ENCODE measurements at regions not wholly inside any gene's neighbourhood (a gene's known extent, or its start where the extent isn't known, plus 50 kb on each side); places are given as distances from the start of the nearest gene placed in this dataset.
"Not testable (repeated sequence)": the region's sequence is repeated elsewhere in the genome, so short reads cannot be mapped to it uniquely, and the experiment has no call there.

DNA sequence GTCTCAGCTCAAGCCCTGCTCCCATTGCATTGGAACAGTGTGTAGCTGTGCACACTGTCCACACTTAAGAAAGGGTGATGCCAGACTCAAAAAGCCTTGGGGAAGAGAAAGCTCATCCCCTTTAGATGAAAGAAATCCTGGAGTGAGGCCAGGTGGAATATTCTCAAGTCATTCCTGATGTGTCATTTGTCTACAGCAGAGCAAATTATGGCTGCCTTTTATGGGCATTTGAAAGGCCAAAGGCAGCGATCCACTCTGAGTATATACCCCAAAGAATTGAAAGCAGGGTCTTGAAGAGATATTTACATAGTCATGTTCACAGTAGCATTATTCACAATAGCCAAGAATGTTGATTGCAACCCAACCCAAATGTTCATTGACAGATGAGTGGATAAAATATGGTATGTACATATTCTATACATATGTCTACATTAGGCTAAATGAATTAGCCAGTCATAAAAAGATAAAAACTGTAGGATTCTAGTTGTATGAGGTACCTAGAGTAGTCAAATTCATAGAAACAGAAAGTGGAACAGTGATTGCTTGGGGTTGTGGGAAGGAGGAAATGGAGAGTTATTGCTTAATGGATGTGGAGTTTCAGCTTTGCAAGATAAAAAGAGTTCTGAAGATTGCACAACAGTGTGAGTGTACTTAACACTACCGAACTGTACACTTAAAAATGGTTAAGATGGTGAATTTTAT is 214.9 kb downstream of the KCNRG start:
- peak; percentile 87 for DNase-seq (ENCODE audit: low spot score)

DNA sequence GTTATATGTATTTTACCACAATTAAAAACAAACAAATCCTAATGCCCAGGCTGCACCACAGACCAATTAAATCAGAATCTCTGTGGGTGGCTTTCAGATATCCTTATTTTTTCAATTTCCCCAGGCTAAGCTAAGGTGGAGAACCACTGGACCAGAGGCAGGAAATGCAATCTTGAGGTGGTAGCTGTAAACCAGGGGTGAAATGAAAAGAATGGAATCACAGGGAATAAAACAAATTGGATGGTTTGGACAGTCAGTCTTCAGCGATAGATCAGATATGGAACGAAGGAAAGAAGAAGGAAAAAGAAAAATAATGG is 215.4 kb downstream of the KCNRG start:
- DNase-seq (ENCODE audit: low spot score) = no peak

DNA sequence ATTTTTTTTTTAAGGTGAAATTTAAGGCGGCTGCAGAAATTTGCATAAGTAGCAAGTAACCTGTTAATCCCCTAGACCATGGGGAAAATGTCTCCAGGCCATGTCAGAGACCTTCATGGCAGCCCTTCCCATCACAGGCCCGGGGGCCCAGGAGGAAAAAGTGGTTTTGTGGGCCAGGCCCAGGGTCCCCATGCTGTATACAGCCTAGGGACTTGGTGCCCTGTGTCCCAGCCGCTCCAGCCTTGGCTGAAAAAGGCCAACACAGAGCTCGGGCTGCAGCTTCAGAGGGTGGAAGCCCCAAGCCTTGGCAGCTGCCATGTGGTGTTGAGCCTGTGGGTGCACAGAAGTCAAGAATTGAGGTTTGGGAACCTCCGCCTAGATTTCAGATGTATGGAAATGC is 218.3 kb downstream of the KCNRG start:
- DNase-seq (ENCODE audit: low spot score) = not testable (repeated sequence)

DNA sequence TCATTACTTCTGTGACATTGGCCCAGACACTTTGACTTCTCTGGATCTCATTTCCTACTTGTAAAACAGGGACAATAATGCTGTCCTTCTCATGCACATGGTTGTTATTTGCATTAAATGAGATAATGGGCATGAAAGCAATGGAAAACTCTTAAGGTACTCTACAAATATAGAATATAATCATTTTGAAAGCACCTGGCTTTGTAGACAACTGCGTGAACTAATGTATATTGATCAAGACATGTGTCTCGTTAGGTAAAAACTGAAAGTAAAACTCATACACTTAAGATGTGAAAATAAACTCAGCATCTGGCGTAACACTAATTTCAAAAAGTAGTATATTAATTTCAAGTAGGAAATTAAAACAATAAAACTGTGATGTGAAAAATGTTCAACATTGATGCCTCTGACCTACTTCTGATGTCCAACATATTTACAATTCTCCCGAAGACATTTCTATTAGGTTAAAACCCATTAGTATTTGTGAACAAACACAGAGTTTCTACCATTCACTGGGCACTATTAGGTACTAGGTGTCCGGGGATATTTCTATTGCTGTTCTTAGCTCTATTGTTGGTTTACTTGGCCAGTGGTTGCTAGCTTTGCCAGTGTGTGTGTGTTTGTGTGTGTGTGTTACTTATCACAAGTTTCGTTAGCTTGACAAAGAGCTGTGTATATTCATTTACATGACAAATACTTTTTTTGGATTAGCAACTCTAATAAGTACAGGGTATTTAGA is 220.5 kb downstream of the KCNRG start:
- DNase-seq (ENCODE audit: low spot score) = no peak

DNA sequence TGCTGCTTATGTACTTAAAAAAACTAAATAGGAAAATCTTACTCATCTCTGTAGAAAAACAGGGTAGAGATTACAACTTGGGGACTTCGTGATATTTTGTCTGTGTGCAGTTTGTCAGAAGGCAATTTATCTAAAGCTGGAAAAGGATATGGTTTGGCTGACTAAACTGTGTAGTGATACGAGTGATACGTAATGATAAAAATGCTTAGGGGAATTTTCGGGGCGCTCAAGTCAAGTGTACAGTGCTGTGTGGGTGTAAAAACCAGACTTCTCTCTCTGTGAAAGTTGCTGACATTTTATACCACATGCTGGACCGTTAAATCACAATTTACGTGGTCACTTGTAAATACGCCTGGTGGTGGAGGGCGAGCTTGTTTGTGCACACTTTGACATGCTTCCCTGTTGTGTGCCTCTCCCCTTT is 221.7 kb downstream of the KCNRG start:
- DNase-seq (ENCODE audit: low spot score) = no peak

DNA sequence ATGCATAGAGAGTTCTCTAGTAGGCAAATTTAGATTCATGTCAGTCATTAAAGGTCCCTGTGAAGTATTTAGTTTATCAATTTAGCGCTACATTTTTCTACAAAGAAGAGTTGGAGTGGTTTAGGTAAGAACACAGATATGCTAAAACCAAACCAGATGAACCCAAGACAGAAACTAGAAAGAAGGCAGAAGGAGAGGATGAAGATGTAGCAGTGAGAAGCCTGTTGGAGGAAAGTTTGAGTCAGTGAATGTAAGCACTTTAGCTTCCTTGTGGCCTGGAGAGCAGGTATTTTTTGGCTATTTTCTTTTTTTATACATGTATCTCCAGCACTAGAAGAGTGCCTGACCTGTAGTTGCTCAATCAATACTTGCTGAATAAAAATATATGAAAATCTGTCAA is 223.7 kb downstream of the KCNRG start:
- no peak for DNase-seq (ENCODE audit: low spot score)

DNA sequence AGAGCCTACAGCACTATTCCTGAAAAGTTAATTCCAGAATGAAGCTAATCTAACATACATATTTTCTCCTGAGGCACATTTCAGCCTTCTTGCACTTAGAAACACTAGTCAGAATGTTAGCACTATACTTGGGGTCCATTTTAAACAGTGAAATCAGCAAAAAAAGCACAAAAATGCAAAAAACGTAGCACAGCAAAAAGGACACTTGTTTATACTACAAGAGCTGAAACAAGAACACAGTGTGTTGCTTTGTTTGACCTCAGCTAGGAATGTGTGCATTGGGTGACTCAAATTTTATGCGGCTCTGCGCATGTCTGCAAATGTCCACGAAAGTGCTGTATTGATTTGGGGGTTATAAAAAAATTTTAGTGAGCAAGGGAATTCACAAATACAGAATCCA is 226.2 kb downstream of the KCNRG start:
- no peak for DNase-seq (ENCODE audit: low spot score)

DNA sequence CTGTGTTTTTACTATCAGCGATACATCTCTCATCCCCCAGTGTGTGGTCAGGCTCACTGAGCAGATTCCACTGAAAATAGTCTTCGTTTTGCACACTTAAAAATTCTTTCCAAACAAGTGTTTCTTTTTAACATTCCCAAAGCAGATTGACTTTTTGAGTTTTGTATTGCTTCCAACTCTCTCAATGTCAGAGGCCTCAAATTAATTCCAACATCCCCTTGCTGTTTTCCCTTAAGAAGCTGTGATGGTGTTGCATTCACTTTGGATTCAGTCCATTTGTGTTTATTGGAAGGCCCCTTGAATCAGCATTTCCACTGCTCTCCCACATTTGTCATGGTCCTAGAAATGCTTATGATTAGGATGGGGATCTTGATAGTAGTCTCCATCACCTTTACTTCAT is 228.7 kb downstream of the KCNRG start:
- no peak for DNase-seq (ENCODE audit: low spot score)

DNA sequence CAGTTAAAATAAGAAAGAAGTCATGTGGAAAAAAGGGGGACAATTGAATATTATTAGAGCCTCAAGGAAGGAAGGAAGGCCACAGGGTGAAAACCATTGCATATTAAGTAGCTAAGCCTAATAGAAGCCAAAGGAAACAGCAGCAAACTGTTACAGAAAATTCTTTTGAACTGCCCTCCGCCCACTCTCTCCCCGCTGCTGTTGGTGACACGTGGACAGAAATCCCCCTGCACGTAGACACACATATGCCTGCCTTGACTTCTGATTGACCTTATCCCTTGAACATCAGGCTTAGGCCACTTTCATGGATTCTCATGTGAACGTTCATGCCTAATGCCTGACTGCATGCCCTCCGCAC is 229.1 kb downstream of the KCNRG start:
- DNase-seq (ENCODE audit: low spot score) = no peak

DNA sequence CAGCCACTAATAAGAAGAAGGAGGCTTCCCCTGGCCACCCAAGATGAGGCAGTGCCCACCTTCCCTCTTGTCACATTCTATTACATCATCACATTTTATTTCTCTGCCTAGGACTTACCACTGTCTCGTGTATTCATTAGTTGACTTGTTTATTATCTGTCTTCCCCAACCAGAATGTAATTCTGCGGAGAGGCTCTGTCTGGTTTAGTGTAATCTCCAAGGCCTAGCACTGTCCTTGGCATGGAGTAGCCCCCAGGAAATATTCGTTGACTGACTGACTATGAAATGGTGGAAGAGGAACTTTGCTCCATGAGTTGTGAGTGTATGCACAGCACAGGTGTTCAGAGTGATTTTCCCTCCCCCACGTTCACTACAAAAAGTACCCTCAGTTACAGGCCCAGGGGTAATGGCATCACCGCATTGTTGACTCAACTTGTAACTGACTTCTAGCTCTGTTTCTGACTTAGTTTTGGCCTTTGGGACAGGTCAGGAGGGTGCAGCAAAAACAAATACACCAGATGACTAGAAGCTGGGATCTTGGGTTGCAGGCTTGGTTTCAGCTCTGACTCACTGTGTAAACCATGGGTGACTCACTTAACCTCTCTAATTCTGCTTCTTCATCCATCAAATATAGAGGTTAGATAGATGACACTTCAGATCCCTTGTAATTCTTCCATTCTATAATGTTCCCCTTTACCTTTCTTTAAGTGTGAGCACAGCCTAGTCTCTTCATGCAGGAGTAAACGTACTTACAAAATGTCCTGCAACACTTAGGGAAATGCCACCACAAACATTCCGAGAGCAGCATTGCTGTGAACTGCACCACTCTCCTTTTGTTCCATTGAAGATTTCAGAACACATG is 229.7 kb downstream of the KCNRG start:
- DNase-seq (ENCODE audit: low spot score) = peak; percentile 74

DNA sequence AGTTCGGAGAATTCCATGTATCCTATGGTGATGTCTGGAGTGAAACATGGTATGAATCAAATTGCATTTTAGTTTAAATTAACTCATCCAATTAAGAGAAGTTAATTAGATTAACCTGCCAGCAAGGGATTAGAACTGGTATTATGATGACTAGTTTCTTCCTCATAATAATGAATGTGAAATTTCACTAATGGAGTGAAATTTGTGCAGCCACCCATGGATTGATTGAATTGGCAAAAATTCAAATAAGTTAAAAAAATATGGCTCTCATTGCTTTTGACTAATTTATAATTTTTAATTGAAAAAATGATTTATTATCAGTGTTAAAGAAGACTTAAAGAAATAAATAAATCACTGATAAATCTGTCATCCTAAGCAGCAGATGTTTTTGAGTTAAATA is 232.0 kb downstream of the KCNRG start:
- no peak for DNase-seq (ENCODE audit: low spot score)

DNA sequence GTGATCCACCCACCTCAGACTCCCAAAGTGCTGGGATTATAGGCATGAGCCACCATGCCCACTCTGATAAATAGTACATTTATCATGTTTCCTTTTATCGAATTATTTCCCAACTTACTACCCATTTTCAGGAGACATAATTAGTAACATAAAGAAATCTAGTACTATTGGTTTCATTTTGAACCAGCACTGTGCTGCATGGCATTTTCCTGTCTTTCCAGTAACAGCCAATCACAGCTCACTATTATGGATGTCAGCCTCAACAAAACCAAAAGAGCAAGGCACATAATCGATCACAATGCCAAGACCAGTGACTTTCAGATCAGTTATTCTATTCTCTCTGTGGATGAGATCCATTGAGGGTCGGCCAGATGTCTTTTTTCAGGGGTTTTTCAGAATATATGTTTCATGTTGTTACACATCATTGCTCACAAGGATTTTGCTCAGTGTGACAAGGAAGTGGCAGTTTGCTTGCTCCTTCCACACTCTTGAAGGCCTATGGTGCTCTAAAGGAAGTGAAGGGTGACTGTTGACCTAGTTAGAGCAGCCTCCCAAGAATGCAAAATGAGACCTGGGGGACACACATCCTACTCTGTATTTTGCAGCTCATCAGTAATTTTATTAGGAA is 233.4 kb downstream of the KCNRG start:
- DNase-seq (ENCODE audit: low spot score) = no peak

DNA sequence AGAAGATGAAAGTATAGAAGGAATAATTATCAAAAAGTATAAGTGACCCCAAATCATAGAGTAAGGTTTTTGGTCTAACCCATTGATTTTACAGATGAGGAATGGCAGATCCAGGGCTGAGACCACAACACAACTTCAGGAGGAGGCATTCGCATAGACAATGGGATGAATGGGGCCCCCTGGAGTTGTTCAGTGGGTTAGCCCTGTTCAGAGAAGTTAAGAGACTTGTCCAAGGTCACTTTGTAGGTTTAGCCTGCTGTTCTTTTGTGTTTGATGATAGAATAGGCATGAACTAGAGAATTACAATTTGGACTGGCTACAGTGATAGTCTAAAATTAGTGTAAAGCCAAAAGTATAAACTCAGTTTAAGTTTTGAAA is 233.9 kb downstream of the KCNRG start:
- no peak for DNase-seq (ENCODE audit: low spot score)

DNA sequence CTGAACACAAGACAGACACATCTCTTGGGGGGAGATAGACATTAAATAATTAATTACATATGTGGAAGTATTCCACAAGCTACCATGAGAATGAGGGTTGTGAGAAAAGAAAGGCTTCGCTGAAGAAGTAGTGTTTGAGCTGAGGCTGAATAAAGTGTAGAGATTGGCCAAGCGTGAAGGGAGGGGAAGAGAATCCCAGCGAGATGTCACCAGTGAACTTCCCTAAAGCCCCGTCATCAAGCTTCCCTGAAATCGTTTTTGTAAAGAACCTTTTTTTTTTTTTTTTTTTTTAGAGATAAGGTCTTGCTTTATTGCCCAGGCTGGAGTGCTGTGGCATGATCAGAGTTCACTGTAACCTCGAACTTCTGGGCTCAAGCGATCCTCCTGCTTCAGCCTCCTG is 235.2 kb downstream of the KCNRG start:
- DNase-seq (ENCODE audit: low spot score) = no peak

DNA sequence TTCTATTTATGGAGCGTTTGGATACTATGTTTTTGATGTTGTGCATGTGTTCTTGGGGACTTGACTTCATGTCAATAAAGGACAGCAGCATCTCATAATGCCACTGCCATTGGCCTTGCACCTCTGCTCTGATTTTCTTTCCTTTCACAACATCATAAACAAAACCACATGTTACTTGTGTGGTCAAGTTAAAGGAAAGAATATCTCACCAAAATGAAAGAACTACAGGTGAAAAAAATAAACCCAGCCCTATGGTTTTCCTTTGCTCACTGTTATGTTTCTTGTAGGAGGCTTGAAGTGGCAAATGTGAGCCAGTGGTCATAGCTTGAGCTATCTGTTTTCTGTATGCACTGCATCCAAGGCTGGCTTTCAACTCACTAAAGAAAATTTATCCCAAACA is 240.4 kb downstream of the KCNRG start:
- no peak for DNase-seq (ENCODE audit: low spot score)

DNA sequence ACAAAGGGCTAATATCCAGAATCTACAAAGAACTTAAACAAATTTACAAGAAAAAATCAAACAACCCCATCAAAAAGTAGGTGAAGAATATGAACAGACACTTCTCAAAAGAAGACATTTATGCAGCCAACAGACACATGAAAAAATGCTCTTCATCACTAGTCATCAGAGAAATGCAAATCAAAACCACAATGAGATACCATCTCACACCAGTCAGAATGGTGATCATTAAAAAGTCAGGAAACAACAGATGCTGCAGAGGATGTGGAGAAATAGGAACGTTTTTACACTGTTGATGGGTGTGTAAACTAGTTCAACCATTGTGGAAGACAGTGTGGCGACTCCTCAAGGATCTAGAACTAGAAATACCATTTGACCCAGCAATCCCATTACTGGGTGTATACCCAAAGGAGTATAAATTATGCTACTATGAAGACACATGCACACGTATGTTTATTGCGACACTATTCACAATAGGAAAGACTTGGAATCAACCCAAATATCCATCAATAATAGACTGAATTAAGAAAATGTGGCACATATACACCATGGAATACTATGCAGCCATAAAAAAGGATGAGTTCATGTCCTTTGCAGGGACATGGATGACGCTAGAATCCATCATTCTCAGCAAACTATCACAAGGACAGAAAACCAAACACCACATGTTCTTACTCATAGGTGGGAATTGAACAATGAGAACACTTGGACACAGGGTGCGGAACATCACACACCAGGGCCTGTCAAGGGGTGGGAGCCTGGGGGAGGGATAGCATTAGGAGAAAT is 241.5 kb downstream of the KCNRG start:
- not testable (repeated sequence) for DNase-seq (ENCODE audit: low spot score)

DNA sequence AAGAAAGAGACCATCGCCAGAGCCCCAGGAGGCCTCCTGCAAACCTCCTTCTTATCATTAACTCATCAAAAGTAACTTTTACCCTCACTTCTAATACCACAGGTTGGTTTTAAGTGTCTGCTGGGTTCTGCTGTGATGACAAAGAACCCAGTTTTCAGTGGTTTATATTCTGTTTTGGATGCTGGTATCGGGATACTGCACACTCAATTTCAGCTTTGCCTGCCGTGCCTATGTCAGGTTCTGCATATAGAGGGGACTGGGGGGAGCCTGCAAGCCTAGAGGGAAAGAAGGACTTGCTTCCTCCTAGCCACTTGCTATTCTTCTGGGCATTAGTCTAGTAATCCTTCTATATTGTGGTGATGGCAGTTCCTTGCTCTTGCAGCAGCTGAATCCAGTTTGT is 242.4 kb downstream of the KCNRG start:
- no peak for DNase-seq (ENCODE audit: low spot score)

DNA sequence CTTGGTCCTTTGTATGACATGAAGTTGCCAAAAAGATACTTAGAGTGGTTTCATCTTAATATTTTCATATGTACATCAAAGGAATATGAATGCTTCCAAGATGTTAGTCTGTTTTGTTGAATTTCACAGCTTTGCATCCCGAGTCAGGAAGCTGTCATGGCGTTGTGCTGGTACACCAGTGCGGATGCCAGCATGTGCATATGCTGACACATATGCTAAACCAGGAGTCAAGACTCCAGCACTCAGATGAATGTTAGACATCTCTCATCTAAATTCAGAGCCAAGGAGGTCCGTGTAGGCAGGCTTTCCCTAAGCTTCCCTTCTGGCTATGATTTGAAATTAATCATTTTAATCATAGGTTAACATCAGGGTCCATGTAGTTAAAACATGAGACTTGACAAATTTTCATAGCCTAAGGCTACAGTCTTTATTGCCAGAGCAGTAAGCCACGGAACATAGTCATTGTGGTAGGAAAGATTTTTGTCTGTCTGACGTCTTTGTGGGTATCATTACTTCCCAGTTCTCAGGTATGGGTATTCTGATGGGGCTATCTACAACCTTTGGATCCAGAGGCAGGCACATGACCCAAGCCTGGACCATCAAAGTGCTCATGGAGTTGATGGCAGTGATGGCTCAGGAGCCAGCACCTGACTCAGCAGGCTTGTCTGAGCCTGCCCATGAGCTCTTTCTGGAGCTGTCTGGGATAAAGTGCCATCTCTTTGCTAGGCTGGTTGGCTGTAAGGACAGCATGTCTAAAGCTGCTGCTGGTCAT is 246.1 kb downstream of the KCNRG start:
- DNase-seq (ENCODE audit: low spot score) = no peak

DNA sequence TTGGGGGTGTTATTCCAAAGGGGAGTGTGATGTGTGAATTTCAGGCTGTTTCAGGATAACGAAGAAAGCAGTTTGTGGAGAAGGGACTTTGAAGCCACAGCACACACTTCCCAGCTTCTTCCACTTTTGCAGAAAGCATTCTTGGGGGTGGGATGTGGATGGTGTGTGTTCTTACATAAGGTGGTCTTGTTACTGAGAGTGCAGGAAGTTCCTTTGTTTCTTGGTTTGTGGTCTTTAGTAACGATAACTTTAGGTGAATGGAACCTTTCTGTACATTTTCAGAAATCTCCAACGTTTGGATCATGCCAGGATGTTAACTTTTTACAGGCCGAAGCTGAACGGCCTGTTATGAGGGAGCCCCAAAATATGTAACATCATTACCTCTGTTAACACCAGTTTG is 251.8 kb downstream of the KCNRG start:
- no peak for DNase-seq (ENCODE audit: low spot score)

DNA sequence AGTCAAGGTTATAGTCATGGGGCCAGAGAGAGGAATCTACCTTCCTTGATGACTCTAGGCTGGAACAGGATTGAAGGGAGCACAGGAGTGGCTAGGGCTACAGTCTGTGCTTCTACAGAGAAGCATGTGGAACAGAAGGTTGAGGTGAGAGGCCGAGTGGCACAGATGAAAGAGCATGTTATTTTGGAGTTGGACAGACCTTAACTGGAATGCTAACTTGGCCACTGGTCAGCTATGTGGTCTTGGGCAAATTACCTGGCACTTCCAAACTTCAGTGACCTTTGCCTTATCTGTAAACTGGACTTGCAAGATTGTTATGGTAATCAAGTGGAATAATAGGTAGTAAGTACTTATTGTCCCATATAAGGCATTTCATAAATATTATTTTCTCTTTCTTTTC is 252.7 kb downstream of the KCNRG start:
- DNase-seq (ENCODE audit: low spot score) = no peak

DNA sequence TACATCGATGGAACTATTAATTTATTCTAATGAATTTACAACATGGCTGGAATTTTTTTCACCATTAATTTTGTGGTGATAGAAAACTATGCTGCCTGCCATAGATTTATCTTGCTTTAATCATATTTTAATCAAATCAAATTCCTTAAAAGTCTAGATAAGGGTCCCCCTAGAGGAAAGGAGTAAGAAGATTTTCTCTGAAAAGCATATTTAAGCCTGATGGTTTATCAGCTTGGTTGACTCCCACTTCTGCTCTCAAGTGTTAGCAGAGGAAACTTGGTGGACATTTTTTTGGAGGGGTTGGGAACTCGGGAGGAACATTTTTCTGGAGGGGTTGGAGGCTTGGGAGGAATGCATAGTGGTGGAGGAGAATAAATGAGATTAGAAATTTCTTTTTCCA is 253.3 kb downstream of the KCNRG start:
- no peak for DNase-seq (ENCODE audit: low spot score)
